HepG2 (cell line): ENCODE measurements at regions not wholly inside any gene's neighbourhood (a gene's known extent, or its start where the extent isn't known, plus 50 kb on each side); places are given as distances from the start of the nearest gene placed in this dataset.

Source experiments
- FOXK1 ChIP-seq: sonication (generic); formaldehyde crosslinking; IDR thresholded peaks from 2 replicates; pipeline ENCODE4 v1.4.0; 2020; ENCODE audit warnings: low read depth, missing genetic modification reagents, borderline replicate concordance
- NFIC ChIP-seq: IDR thresholded peaks from 2 replicates; pipeline ENCODE4 v1.6.1; 2012; ENCODE audit warnings: mild to moderate bottlenecking, low read length, inconsistent platforms
- ZSCAN9 ChIP-seq: IDR thresholded peaks from 2 replicates; pipeline ENCODE4 v1.6.1; 2016; ENCODE audit warnings: borderline replicate concordance
- TF ChIP-seq, protein P1 (sequence below): sonication (generic); formaldehyde crosslinking; IDR thresholded peaks from 2 replicates; pipeline ENCODE4 v1.4.0; 2020; ENCODE audit warnings: missing genetic modification reagents
- TF ChIP-seq, protein P2 (sequence below): sonication (generic); formaldehyde crosslinking; conservative IDR thresholded peaks from 2 replicates; pipeline ENCODE4 v1.4.0; 2020; ENCODE audit warnings: missing genetic modification reagents

DNA sequence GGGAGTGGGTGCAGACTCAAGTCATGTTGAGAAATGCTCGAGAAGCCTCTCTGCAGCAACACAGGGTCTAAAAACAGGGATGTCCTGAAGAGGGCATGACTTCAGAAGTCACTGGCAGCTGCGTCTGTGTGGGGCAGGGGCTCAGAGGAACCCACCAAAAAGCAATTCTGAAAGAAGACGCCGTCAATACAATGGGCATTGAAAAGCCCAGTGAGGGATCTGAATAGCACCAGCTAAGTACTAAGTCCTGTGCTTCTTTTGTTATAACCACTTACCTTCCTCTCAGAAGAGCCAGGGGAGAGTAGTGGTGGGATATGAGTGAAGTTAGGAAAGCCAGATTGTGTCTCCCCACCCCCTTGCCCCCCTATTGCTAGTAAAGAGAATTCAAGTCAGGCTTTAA lies 137.2 kb downstream of the INHBA start:
- TF ChIP-seq ZSCAN9 (CRISPR knock-in tag), result no peak
- no peak for TF ChIP-seq NFIC
- TF ChIP-seq, protein P1, sequence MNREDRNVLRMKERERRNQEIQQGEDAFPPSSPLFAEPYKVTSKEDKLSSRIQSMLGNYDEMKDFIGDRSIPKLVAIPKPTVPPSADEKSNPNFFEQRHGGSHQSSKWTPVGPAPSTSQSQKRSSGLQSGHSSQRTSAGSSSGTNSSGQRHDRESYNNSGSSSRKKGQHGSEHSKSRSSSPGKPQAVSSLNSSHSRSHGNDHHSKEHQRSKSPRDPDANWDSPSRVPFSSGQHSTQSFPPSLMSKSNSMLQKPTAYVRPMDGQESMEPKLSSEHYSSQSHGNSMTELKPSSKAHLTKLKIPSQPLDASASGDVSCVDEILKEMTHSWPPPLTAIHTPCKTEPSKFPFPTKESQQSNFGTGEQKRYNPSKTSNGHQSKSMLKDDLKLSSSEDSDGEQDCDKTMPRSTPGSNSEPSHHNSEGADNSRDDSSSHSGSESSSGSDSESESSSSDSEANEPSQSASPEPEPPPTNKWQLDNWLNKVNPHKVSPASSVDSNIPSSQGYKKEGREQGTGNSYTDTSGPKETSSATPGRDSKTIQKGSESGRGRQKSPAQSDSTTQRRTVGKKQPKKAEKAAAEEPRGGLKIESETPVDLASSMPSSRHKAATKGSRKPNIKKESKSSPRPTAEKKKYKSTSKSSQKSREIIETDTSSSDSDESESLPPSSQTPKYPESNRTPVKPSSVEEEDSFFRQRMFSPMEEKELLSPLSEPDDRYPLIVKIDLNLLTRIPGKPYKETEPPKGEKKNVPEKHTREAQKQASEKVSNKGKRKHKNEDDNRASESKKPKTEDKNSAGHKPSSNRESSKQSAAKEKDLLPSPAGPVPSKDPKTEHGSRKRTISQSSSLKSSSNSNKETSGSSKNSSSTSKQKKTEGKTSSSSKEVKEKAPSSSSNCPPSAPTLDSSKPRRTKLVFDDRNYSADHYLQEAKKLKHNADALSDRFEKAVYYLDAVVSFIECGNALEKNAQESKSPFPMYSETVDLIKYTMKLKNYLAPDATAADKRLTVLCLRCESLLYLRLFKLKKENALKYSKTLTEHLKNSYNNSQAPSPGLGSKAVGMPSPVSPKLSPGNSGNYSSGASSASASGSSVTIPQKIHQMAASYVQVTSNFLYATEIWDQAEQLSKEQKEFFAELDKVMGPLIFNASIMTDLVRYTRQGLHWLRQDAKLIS (CRISPR knock-in tag), result no peak
- no peak for TF ChIP-seq FOXK1
- TF ChIP-seq, protein P2, sequence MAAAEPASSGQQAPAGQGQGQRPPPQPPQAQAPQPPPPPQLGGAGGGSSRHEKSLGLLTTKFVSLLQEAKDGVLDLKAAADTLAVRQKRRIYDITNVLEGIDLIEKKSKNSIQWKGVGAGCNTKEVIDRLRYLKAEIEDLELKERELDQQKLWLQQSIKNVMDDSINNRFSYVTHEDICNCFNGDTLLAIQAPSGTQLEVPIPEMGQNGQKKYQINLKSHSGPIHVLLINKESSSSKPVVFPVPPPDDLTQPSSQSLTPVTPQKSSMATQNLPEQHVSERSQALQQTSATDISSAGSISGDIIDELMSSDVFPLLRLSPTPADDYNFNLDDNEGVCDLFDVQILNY (CRISPR knock-in tag), result no peak
